NT2/D1 (cell line): ENCODE measurements at regions not wholly inside any gene's neighbourhood (a gene's known extent, or its start where the extent isn't known, plus 50 kb on each side); places are given as distances from the start of the nearest gene placed in this dataset.

Source experiments
- SUZ12 ChIP-seq: IDR thresholded peaks from 2 replicates; pipeline ENCODE4 v1.6.1; 2011; ENCODE audit not compliant: insufficient read length, insufficient read depth; ENCODE audit errors: extremely low read depth
- YY1 ChIP-seq: IDR thresholded peaks from 2 replicates; pipeline ENCODE4 v1.6.1; 2011; ENCODE audit not compliant: insufficient read length, insufficient read depth

DNA sequence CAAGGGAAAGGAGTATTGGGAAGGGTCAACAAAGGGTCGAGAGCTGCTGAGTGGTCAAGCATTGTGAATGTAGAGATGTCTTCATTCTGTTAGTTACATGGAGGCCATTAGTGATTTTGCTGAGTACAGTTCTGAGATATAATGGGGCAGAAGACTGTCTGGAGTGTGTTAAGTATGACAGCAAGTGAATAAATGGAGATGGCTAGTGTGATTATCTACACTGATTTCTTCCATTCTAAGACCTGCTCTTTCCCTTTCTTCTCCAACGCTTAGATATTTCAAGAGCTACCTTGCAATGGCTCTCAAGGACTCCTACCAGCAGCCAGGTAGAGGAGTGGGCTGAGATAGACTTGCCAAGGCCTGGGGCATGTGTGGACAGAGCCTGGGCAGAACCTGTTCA is 216.5 kb downstream of the MFSD1 start:
- TF ChIP-seq YY1 (no peak), SUZ12 (no peak)
